Muscle layer of colon (tissue), 2 donors: ENCODE measurements at regions not wholly inside any gene's neighbourhood (a gene's known extent, or its start where the extent isn't known, plus 50 kb on each side); places are given as distances from the start of the nearest gene placed in this dataset.
"Not testable (repeated sequence)": the region's sequence is repeated elsewhere in the genome, so short reads cannot be mapped to it uniquely, and the experiment has no call there.

ENCODE experiments used
- H3K27ac ChIP-seq: one replicate; pipeline ENCODE4 v1.7.0; 2013; ENCODE audit warnings: low read depth, mild to moderate bottlenecking, low read length, moderate library complexity
- H3K27me3 ChIP-seq, 2 donors: one replicate each; pipeline ENCODE4 v1.7.0; 2013; ENCODE audit warnings: low read length in 2 of 2, mild to moderate bottlenecking in 2 of 2; ENCODE audit not compliant: insufficient read depth in 2 of 2, control insufficient read depth in 1 of 2
- H3K36me3 ChIP-seq: one replicate; pipeline ENCODE4 v1.7.0; 2013; ENCODE audit warnings: mild to moderate bottlenecking, low read length; ENCODE audit not compliant: insufficient read depth
- H3K4me1 ChIP-seq: one replicate; pipeline ENCODE4 v1.7.0; 2013; ENCODE audit warnings: mild to moderate bottlenecking, low read length; ENCODE audit not compliant: insufficient read depth
- H3K4me3 ChIP-seq, 2 donors: one replicate each; pipeline ENCODE4 v1.7.0; 2013; ENCODE audit warnings: low read length in 2 of 2, low read depth in 1 of 2, mild to moderate bottlenecking in 1 of 2, moderate library complexity in 1 of 2
- H3K9ac ChIP-seq: one replicate; pipeline ENCODE4 v1.7.0; 2013; ENCODE audit warnings: low read length
- H3K9me3 ChIP-seq: one replicate; pipeline ENCODE4 v1.7.0; 2013; ENCODE audit warnings: mild to moderate bottlenecking, low read length
- donor health status: abdominal sarcoma.
- donor health status: Adenocarcinoma of cecum.

DNA sequence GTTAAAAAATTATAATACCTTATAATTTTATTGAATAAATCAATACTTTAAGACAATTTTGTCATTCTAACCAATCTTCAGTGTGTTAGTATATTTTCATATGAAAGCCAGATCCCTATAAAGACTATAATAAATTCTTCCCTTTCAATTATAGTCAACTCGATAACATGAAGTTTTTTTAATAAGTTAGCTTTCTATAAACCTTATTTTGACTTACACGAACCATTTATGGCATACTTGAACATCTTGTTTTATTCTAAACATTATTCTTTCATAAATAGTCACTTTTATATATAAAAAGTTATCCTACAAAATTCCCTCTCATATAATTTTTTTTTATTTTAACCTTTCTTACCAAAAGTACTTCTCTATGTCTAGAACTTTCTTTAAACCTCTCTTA is 1002.3 kb downstream of the TMEM121 start:
- H3K36me3 ChIP-seq: no peaks in the 10 kb centered on the region
- no peak overlapping the region for H3K9ac ChIP-seq
- H3K27ac ChIP-seq: no peak overlapping the region
- H3K27me3 ChIP-seq: no peaks in the 10 kb centered on the region
- H3K9me3 ChIP-seq: no peaks in the 10 kb centered on the region
- H3K4me1 ChIP-seq: no peaks in the 10 kb centered on the region
- no peak overlapping the region for H3K4me3 ChIP-seq

DNA sequence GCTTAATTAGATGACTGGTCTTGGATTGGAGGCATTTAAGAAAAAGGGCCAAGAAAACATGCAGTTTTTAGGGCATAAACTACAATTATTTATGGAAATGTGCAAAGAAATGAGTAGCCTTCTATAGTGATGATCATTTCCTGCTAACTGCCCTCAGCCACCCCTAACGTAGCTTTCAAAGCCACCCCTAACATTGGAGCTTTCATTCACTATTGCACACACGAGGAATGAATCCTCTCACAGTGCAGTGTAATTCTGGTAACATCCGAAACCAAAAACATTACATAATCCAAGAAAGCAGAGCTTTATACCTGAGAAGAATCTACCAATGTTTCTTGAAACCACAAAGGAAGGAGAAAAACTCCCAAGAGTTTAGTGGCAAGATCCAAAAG is 1003.6 kb downstream of the TMEM121 start:
- Histone ChIP-seq H3K27ac (no peak overlapping the region), H3K4me3 (no peak overlapping the region), H3K4me1 (no peaks in the 10 kb centered on the region), H3K9ac (no peak overlapping the region), H3K36me3 (no peaks in the 10 kb centered on the region), H3K27me3 (no peaks in the 10 kb centered on the region), H3K9me3 (no peaks in the 10 kb centered on the region)

DNA sequence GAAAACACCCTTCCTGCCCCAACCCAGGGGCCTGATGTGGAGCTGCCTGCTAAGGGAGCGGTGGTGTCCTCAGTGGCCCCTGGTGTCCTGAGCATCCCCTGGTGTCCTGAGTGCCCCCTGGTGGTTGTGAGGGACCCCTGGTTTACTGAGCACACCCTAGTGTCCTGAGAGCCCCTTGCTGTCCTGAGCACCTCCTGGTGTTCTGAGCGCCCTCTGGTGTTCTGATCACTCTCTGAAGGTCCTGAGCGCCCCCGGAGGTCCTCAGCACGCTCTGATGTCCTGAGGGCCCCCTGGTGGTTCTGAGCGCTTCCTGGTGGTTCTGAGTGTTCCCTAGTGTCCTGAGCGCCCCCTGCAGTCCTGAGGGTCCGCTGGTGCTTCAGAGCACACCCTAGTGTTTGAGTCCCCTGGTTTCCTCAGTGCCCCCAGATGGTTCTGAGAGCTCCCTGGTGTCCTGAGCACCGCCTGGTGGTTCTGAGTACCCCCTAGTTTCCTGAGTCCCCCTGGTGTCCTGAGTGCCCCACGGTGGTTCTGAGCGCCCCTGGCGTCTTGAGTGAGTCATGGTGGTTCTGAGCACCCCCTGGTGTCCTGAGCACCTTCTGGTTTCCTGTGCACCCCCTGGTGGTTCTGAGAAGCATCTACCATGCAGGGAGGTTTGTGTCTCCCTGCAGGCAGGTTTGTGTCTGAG is 1004.2 kb downstream of the TMEM121 start:
- no peaks in the 10 kb centered on the region for H3K27me3 ChIP-seq
- H3K9me3 ChIP-seq: no peaks in the 10 kb centered on the region
- no peaks in the 10 kb centered on the region for H3K4me1 ChIP-seq

DNA sequence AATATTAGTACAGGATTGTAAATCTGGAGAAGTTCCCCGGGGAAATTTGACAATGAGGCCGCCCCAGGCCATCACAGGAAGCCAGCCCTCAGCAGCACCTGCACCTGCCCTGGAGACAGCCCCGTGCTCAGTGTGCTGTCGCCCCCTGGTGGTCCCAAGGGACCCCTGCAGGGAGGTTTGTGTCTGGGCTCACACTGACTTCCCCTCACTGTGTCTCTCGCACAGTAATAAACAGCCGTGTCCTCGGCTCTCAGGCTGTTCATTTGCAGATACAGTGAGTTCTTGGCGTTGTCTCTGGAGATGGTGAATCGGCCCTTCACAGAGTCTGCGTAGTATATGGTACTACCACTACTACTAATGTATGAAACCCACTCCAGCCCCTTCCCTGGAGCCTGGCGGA is 1011.2 kb downstream of the TMEM121 start:
- not testable (repeated sequence) for H3K9ac ChIP-seq, H3K4me1 ChIP-seq, H3K9me3 ChIP-seq, H3K27me3 ChIP-seq, H3K36me3 ChIP-seq, H3K4me3 ChIP-seq, H3K27ac ChIP-seq

More for the DNA sequence above, 1004.2 kb downstream of the TMEM121 start:
- H3K36me3 ChIP-seq: no peaks in the 10 kb centered on the region
- H3K9ac ChIP-seq: no peak overlapping the region
- H3K27ac ChIP-seq: no peak overlapping the region
- H3K4me3 ChIP-seq: no peak overlapping the region

DNA sequence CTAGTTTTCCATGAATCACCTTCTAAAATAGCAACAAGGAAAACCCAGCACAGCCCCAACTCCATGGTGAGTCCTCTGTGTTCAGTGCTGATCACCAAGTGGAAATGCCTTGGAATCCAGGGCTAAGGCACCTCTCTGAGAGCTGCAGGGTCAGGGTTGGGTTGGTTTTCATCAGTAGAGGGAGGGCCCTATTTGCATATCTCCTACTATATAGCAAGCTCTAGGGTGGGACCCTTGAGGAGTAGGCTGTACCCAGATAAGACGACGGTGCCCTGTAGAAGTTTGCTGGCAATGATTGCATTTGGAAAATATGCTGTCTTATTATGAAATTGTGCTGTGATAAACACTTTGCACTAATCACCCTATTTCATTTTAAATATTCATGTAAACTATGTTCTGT is 1011.8 kb downstream of the TMEM121 start:
- Histone ChIP-seq H3K9me3 (no peaks in the 10 kb centered on the region), H3K27me3 (no peaks in the 10 kb centered on the region), H3K4me3 (no peak overlapping the region), H3K4me1 (no peaks in the 10 kb centered on the region), H3K9ac (no peak overlapping the region), H3K27ac (no peak overlapping the region), H3K36me3 (no peaks in the 10 kb centered on the region)

DNA sequence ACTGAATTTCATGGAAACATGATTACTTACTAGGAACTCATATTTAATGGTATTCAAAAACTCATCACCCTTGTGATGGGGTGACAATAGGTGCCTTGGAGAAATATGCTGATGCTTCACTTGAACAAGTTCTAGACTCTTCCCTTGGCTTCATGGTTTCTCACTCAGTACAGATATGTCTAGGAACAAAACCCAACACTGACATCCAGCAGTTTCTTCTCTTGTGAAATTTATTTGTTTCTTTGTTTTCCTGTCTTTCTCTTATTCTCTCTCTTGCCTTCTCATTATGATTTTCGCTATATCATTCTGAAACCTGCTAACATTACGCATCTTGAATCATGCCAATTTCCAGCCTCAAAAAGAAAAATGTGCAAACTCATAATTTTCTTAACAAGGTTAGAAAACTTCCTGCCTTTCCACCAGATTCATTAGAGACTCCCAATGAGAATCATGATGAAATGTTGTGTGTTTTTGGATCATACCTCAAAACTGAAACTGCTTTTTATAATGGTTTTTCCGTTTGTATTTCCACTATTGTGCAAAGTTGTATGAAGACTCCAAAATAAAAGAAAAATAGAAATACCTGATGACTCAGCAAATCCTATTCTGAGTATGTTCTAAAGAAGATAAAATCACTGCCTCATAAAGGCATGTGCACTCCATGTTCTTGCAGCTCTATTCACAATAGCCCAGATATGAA is 1021.5 kb downstream of the TMEM121 start:
- Histone ChIP-seq H3K9ac (no peak overlapping the region), H3K4me1 (no peaks in the 10 kb centered on the region), H3K4me3 (no peak overlapping the region), H3K27me3 (no peaks in the 10 kb centered on the region), H3K27ac (no peak overlapping the region), H3K9me3 (no peaks in the 10 kb centered on the region), H3K36me3 (no peaks in the 10 kb centered on the region)

DNA sequence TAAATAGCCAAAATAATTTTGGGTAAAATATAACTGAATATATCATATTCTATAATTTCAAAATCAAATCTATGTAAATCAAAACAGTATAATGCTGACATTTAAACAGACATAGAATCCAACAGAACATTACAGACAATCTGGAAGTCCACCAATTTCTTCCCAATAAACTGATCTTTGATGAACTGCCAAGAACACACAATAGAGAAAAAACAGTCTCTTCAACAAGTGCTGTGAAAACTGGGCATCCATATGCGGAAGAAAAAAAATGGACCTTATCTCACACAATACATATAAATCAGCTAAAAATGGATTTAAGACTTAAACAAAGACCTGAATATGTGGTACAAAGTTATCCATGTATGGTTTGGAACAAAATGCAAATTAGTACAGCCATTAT is 1022.7 kb downstream of the TMEM121 start:
- Histone ChIP-seq H3K9ac (no peak overlapping the region), H3K27ac (no peak overlapping the region), H3K27me3 (no peaks in the 10 kb centered on the region), H3K36me3 (no peaks in the 10 kb centered on the region), H3K4me3 (no peak overlapping the region), H3K9me3 (no peaks in the 10 kb centered on the region), H3K4me1 (no peaks in the 10 kb centered on the region)

DNA sequence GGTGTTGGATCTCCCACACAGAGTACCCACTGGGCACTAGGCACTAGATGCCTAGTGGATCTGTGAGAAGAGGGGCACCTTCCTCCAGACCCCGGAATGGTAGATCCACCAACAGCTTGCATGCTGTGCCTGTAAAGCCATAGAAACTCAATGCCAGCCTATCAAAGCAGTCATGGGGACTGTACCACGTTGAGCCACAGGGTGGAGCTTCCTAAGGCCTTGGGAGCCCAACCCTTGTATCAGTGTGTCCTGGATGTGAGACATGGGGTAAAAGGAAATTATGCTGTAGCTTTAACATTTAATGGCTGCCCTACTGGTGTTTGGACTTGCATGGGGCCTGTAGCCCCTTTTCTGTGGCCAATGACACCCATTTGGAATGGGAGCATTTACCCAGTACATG is 1024.9 kb downstream of the TMEM121 start:
- Histone ChIP-seq H3K4me1 (no peaks in the 10 kb centered on the region), H3K9ac (no peak overlapping the region), H3K9me3 (no peaks in the 10 kb centered on the region), H3K27me3 (no peaks in the 10 kb centered on the region), H3K27ac (no peak overlapping the region), H3K4me3 (no peak overlapping the region), H3K36me3 (no peaks in the 10 kb centered on the region)

DNA sequence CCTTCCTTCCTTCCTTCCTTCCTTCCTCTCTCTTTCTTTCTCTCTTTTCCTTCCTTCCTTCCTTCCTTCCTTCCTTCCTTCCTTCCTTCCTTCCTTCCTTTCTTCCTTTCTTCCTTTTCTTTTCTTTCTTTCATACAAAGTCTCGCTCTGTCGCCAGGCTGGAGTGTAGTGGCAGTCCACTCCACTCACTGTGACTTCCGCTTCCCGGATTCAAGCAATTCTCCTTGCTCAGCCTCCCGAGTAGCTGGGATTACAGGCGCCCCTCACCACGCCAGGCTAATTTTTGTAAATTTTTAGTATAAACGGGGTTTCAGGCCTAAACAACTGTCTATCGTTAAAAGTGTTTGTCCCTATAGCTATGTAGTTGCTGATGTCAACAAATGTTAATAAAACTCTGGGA is 1029.8 kb downstream of the TMEM121 start:
- H3K4me3 ChIP-seq, H3K27me3 ChIP-seq, H3K4me1 ChIP-seq, H3K36me3 ChIP-seq, H3K27ac ChIP-seq, H3K9me3 ChIP-seq, H3K9ac ChIP-seq: not testable (repeated sequence)

DNA sequence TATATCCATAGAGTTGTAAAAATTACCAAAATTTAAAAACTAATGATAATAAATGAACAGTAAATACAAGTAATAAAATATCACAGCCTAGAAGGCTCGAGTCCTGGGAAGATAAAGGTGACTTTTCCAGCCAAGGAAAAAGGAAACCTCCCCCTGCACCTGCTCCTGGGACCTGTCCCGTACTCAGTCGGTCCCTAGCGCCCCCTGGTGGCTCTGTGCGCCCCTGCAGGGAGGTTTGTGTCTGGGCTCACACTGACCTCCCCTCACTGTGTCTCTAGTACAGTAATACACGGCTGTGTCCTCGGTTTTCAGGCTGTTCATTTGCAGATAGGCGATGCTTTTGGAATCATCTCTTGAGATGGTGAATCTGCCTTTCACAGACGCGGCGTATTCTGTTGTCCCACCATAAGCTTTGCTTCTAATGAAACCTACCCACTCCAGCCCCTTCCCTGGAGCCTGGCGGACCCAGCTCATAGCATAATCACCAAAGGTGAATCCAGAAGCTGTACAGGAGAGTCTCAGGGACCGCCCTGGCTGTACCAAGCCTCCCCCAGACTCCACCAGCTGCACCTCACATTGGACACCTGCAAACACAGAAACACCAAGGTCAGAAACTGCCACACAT is 1030.4 kb downstream of the TMEM121 start:
- H3K27ac ChIP-seq: no peak overlapping the region
- H3K4me3 ChIP-seq: no peak overlapping the region
- no peaks in the 10 kb centered on the region for H3K36me3 ChIP-seq

DNA sequence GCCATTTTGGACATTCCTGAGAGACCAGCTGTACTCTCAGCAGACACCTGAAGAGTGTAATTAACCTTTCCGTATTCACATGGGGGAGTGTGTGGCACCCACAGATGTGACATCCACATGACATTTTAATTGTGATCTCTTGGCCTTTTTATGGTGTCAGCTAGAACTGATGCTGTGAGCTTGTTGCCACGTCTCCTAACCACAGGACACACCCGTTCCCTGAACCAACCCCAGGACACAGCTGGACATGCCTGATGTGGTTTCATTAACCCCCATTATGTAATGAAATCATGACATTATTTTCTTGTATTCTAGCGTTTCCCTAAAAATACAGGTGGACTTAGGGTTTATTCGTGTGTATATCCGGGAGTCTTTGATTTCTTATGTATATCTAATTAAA is 1036.1 kb downstream of the TMEM121 start:
- no peak overlapping the region for H3K9ac ChIP-seq
- no peak overlapping the region for H3K27ac ChIP-seq
- H3K4me1 ChIP-seq: no peaks in the 10 kb centered on the region
- H3K4me3 ChIP-seq: no peak overlapping the region
- no peaks in the 10 kb centered on the region for H3K9me3 ChIP-seq
- H3K36me3 ChIP-seq: no peaks in the 10 kb centered on the region
- H3K27me3 ChIP-seq: peaks cover 0 to 4% of the 10 kb centered on the region in 2 donors

More for the DNA sequence above, 1030.4 kb downstream of the TMEM121 start:
- Histone ChIP-seq H3K9ac (no peak overlapping the region), H3K4me1 (no peaks in the 10 kb centered on the region), H3K27me3 (peaks cover 0 to 4% of the 10 kb centered on the region in 2 donors), H3K9me3 (no peaks in the 10 kb centered on the region)
